KMS-11 (cell line): ENCODE measurements at regions not wholly inside any gene's neighbourhood (a gene's known extent, or its start where the extent isn't known, plus 50 kb on each side); places are given as distances from the start of the nearest gene placed in this dataset.

Experiments used
- H2AFZ ChIP-seq: fragments of 200-600 bp; sonication (generic); 2 replicates; pipeline ENCODE4 v1.6.1; 2016; ENCODE audit warnings: antibody characterized with exemption, mixed run types, low read depth
- H3K27ac ChIP-seq: fragments of 200-600 bp; sonication (generic); 2 replicates; pipeline ENCODE4 v1.6.1; 2016; ENCODE audit warnings: mild to moderate bottlenecking, mixed run types
- H3K27me3 ChIP-seq: fragments of 200-600 bp; sonication (generic); 2 replicates; pipeline ENCODE4 v1.6.1; 2017; ENCODE audit warnings: mild to moderate bottlenecking, low read depth, mixed run types, moderate library complexity; ENCODE audit not compliant: insufficient read depth
- H3K36me3 ChIP-seq: fragments of 200-600 bp; sonication (generic); 2 replicates; pipeline ENCODE4 v1.6.1; 2017; ENCODE audit warnings: mild to moderate bottlenecking, mixed run types; ENCODE audit not compliant: insufficient read depth
- H3K4me1 ChIP-seq: fragments of 200-600 bp; sonication (generic); 2 replicates; pipeline ENCODE4 v1.6.1; 2016; ENCODE audit warnings: mild to moderate bottlenecking, low read depth, mixed run types; ENCODE audit not compliant: poor library complexity, severe bottlenecking
- H3K4me2 ChIP-seq: fragments of 200-600 bp; sonication (generic); 2 replicates; pipeline ENCODE4 v1.7.0; 2016; ENCODE audit warnings: mild to moderate bottlenecking, mixed run types
- H3K4me3 ChIP-seq: fragments of 200-600 bp; sonication (generic); IDR thresholded peaks from 2 replicates; pipeline ENCODE4 v1.6.1; 2017; ENCODE audit warnings: low read depth, low read length, mixed read lengths; ENCODE audit not compliant: insufficient read depth
- H3K79me2 ChIP-seq: fragments of 200-600 bp; sonication (generic); 2 replicates; pipeline ENCODE4 v1.6.1; 2016; ENCODE audit warnings: low read depth, mixed run types; ENCODE audit not compliant: insufficient read depth
- H3K9ac ChIP-seq: fragments of 200-600 bp; sonication (generic); 2 replicates; pipeline ENCODE4 v1.6.1; 2016; ENCODE audit warnings: mild to moderate bottlenecking, mixed run types
- H4K20me1 ChIP-seq: fragments of 200-600 bp; sonication (generic); 2 replicates; pipeline ENCODE4 v1.6.1; 2016; ENCODE audit warnings: mild to moderate bottlenecking, mixed run types; ENCODE audit not compliant: insufficient read depth
- TF ChIP-seq, protein P1 (sequence below): fragments of 200-600 bp; sonication (generic); conservative IDR thresholded peaks from 2 replicates; pipeline ENCODE4 v1.6.1; 2017; ENCODE audit warnings: low read depth, mild to moderate bottlenecking, antibody characterized with exemption, low read length, moderate library complexity, mixed read lengths

DNA sequence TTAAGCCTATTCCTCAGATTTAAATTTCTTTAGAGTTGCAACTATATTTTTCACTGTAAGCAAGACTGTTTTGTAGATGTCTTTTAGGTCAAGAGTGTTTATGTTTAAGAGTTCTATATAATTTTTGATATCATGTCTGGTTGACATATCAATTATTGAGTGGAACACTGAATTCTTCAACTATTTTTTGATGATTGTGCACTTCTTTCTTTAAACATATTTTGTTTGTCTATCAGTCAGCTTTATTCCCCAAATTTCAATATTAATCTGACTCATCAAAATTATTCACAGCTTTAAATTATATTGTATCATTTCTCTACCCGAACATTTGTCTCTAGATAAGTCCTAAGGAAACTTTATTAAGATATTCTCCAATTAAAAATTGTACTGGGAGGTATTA, 933.6 kb upstream of the ROBO1 start:
- Histone ChIP-seq H3K4me1 (no peaks in the 10 kb centered on the region), H3K4me2 (no peak overlapping the region), H3K27ac (no peak overlapping the region), H3K27me3 (no peaks in the 10 kb centered on the region), H2AFZ (no peak overlapping the region), H3K36me3 (no peaks in the 10 kb centered on the region), H3K9ac (no peak overlapping the region), H3K79me2 (no peaks in the 10 kb centered on the region), H4K20me1 (no peaks in the 10 kb centered on the region), H3K4me3 (no peak overlapping the region)
- TF ChIP-seq, protein P1, sequence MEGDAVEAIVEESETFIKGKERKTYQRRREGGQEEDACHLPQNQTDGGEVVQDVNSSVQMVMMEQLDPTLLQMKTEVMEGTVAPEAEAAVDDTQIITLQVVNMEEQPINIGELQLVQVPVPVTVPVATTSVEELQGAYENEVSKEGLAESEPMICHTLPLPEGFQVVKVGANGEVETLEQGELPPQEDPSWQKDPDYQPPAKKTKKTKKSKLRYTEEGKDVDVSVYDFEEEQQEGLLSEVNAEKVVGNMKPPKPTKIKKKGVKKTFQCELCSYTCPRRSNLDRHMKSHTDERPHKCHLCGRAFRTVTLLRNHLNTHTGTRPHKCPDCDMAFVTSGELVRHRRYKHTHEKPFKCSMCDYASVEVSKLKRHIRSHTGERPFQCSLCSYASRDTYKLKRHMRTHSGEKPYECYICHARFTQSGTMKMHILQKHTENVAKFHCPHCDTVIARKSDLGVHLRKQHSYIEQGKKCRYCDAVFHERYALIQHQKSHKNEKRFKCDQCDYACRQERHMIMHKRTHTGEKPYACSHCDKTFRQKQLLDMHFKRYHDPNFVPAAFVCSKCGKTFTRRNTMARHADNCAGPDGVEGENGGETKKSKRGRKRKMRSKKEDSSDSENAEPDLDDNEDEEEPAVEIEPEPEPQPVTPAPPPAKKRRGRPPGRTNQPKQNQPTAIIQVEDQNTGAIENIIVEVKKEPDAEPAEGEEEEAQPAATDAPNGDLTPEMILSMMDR: no peak

DNA sequence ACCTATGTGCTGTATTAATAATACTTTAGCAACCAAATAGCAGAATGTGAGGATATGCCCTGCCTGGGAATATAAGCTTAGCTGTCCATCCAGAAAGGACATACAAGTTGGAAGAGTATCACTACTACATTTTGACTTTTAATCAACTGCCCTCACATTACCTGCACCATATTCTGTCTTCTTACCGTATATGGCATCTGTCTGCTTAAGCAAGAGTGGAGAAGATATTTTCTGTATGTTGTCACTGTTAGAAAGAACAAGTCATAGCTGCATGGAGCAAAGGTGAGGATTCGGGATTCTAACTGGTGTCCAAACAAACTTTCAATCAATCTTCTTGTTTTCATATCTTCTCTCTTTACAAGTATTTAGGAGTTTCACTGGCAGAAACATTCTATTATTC, 929.5 kb upstream of the ROBO1 start:
- no peaks in the 10 kb centered on the region for H3K27me3 ChIP-seq
- no peak overlapping the region for H3K27ac ChIP-seq

DNA sequence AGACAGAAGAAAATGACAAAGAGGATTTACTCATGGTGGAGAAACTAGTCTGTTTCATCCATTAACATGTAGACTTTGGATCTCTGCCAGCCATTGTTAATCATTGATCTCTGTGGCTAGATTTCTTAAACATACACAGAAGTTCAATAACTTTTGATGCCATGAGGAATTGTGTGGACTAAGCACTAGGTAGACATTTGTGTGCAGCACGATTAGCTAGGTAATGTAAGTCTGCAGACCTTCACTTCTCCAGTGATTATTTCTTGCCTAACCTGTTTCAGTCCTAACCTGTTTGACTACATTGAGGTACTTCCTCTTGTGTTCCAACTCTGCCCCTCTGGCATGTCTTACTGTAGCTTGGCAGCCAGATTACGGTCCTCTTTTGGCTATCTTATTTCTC, 928.5 kb upstream of the ROBO1 start:
- Histone ChIP-seq H2AFZ (no peak overlapping the region), H4K20me1 (no peaks in the 10 kb centered on the region), H3K27me3 (no peaks in the 10 kb centered on the region), H3K36me3 (no peaks in the 10 kb centered on the region), H3K4me2 (no peak overlapping the region), H3K27ac (no peak overlapping the region), H3K9ac (no peak overlapping the region), H3K79me2 (no peaks in the 10 kb centered on the region), H3K4me3 (no peak overlapping the region), H3K4me1 (no peaks in the 10 kb centered on the region)
- TF ChIP-seq, protein P1: no peak

More for the DNA sequence above, 929.5 kb upstream of the ROBO1 start:
- TF ChIP-seq, protein P1: no peak
- H2AFZ ChIP-seq: no peak overlapping the region
- H3K4me1 ChIP-seq: no peaks in the 10 kb centered on the region
- H3K4me2 ChIP-seq: no peak overlapping the region
- no peaks in the 10 kb centered on the region for H3K36me3 ChIP-seq
- no peaks in the 10 kb centered on the region for H3K79me2 ChIP-seq
- no peak overlapping the region for H3K9ac ChIP-seq
- H4K20me1 ChIP-seq: no peaks in the 10 kb centered on the region
- no peak overlapping the region for H3K4me3 ChIP-seq

DNA sequence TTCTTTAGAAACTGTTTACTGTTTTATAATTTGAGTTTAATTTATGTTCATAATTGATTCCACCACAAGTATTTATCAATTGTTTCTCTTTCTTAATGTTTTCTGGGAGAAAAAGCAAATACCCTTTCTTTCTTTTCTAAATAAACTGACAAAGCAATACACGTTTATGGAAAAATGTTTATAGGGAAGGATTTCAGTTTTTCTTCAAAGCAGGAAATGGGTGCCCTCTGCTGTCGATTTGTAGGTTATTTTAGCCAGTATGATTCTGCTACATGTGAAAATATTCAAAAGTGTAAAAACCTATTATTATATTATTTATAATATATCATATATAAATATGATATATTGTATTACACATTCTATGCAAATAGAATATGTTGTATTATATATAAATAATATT, 921.0 kb upstream of the ROBO1 start:
- H3K36me3 ChIP-seq: no peaks in the 10 kb centered on the region
- no peak overlapping the region for H3K9ac ChIP-seq
- H4K20me1 ChIP-seq: no peaks in the 10 kb centered on the region
- no peak overlapping the region for H3K4me2 ChIP-seq
- TF ChIP-seq, protein P1: no peak; the same call in 1 of the 2 replicates
- no peaks in the 10 kb centered on the region for H3K79me2 ChIP-seq
- no peaks in the 10 kb centered on the region for H3K4me1 ChIP-seq
- H3K27ac ChIP-seq: no peak overlapping the region
- H3K27me3 ChIP-seq: no peaks in the 10 kb centered on the region
- no peak overlapping the region for H3K4me3 ChIP-seq
- no peak overlapping the region for H2AFZ ChIP-seq
